ENCODE measurements at regions not wholly inside any gene's neighbourhood (a gene's known extent, or its start where the extent isn't known, plus 50 kb on each side); places are given as distances from the start of the nearest gene placed in this dataset.

DNA sequence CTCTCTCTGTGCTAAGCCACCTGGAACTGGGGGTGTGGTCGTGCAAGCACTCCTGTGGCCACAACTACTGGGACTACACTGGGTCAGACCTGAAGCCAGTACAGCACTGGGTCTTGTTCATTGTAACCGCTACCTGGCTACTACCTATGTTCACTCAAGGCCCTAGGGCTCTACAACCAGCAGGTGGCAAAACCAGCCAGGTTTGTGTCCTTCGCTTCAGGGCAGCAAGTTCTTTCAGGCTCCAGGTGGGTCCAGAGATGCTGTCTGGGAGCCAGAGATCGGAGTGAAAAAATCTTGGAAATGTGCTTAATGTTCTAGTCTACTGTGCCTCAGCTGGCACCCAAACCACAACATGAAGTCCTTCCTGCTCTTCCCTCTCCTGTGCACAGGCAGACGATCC lies 171.6 kb upstream of the SORCS1 start:
- Mint-ChIP-seq H3K27ac (no peak overlapping the region), H3K9me3 (ENCODE audit: insufficient read depth) (peaks cover 2% of the 10 kb centered on the region), H3K27me3 (no peaks in the 10 kb centered on the region), H3K4me1 (no peaks in the 10 kb centered on the region), H3K4me3 (no peak overlapping the region)
- H3K4me2 ChIP-seq (replicated peaks; ENCODE audit: low read depth, low read length, poor library complexity, severe bottlenecking), result no peak overlapping the region
- H3K9ac ChIP-seq (ENCODE audit: low read length), result no peak overlapping the region
- H3K4me3 ChIP-seq (ENCODE audit: control extremely low read depth in 1 of 5, extremely low read depth in 1 of 5, insufficient read depth in 1 of 5, low read depth in 2 of 5, low read length in 4 of 5), result no peak overlapping the region
- CTCF ChIA-PET, result no interaction called here
- POLR2A ChIA-PET, result no interaction called here
- DNase-seq (no peak), ATAC-seq (ENCODE audit: low read depth) (no peak)
- no peaks in the 10 kb centered on the region for H3K27me3 ChIP-seq (replicated peaks in 1 of 4; ENCODE audit: control extremely low read depth in 1 of 4, control insufficient read depth in 3 of 4, insufficient read depth in 4 of 4, low read length in 3 of 4)
- H3K4me1 ChIP-seq (ENCODE audit: control insufficient read depth in 2 of 2, insufficient read depth in 2 of 2, low read length in 2 of 2), result no peaks in the 10 kb centered on the region
- H3K9me3 ChIP-seq (ENCODE audit: control extremely low read depth in 1 of 3, control insufficient read depth in 2 of 3, insufficient read depth in 1 of 3, low read length in 2 of 3), result peaks cover 0 to 8% (median 0%) of the 10 kb centered on the region in 3 donors
- no peaks in the 10 kb centered on the region for H3K79me2 ChIP-seq (ENCODE audit: control insufficient read depth, insufficient read depth, low read length)
- no peaks in the 10 kb centered on the region for H4K20me1 ChIP-seq (ENCODE audit: control insufficient read depth, insufficient read depth, low read length, poor library complexity, severe bottlenecking)
- intact Hi-C loops (cut with micrococcal nuclease), result no loop called here
- 85% methylated on average over 5 of the region's 5 CpGs for WGBS (ENCODE audit: insufficient coverage)
- no peak overlapping the region for H3K27ac ChIP-seq (ENCODE audit: low read length in 2 of 2)
- TF ChIP-seq EZH2 (IDR thresholded peaks at IDR 0.05; ENCODE audit: borderline replicate concordance, insufficient read depth, low read depth, low read length, poor library complexity, severe bottlenecking), result no peak
- TF ChIP-seq, protein P1, sequence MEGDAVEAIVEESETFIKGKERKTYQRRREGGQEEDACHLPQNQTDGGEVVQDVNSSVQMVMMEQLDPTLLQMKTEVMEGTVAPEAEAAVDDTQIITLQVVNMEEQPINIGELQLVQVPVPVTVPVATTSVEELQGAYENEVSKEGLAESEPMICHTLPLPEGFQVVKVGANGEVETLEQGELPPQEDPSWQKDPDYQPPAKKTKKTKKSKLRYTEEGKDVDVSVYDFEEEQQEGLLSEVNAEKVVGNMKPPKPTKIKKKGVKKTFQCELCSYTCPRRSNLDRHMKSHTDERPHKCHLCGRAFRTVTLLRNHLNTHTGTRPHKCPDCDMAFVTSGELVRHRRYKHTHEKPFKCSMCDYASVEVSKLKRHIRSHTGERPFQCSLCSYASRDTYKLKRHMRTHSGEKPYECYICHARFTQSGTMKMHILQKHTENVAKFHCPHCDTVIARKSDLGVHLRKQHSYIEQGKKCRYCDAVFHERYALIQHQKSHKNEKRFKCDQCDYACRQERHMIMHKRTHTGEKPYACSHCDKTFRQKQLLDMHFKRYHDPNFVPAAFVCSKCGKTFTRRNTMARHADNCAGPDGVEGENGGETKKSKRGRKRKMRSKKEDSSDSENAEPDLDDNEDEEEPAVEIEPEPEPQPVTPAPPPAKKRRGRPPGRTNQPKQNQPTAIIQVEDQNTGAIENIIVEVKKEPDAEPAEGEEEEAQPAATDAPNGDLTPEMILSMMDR (IDR thresholded peaks at IDR 0.05), result no peak
- no peaks in the 10 kb centered on the region for H3K36me3 ChIP-seq (replicated peaks in 1 of 2; ENCODE audit: control extremely low read depth in 1 of 2, control insufficient read depth in 1 of 2, extremely low read depth in 1 of 2, insufficient read depth in 2 of 2, low read length in 1 of 2)
- no peak overlapping the region for H2AFZ ChIP-seq (ENCODE audit: insufficient read depth, low read depth, low read length, poor library complexity, severe bottlenecking)

DNA sequence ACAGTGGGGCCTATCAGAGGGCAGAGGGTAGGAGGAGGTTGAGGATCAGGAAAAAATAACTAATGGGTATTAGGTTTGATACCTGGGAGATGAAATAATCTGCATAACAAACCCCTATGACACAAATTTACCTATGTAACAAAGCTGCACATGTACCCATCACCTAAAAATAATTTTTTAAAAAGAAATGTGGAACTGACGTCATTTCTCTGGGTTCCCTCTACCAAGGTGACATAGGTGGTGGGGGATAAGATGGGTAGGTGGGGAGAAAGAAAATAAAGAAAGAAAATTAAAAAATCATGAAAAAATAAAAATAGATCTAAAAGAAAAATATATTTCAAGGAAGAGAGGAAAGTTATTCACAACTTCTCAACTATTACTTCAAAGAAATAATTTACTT lies 153.1 kb upstream of the SORCS1 start:
- H3K27me3 Mint-ChIP-seq, result no peaks in the 10 kb centered on the region
- Histone ChIP-seq H3K4me3 (ENCODE audit: control extremely low read depth in 1 of 5, extremely low read depth in 1 of 5, insufficient read depth in 1 of 5, low read depth in 2 of 5, low read length in 4 of 5) (no peak overlapping the region), H3K4me1 (ENCODE audit: control insufficient read depth in 2 of 2, insufficient read depth in 2 of 2, low read length in 2 of 2) (no peaks in the 10 kb centered on the region), H3K36me3 (replicated peaks in 1 of 2; ENCODE audit: control extremely low read depth in 1 of 2, control insufficient read depth in 1 of 2, extremely low read depth in 1 of 2, insufficient read depth in 2 of 2, low read length in 1 of 2) (no peaks in the 10 kb centered on the region), H3K27me3 (replicated peaks in 1 of 4; ENCODE audit: control extremely low read depth in 1 of 4, control insufficient read depth in 3 of 4, insufficient read depth in 4 of 4, low read length in 3 of 4) (no peaks in the 10 kb centered on the region), H3K27ac (ENCODE audit: low read length in 2 of 2) (no peak overlapping the region), H4K20me1 (ENCODE audit: control insufficient read depth, insufficient read depth, low read length, poor library complexity, severe bottlenecking) (no peaks in the 10 kb centered on the region), H2AFZ (ENCODE audit: insufficient read depth, low read depth, low read length, poor library complexity, severe bottlenecking) (no peak overlapping the region), H3K9ac (ENCODE audit: low read length) (no peak overlapping the region), H3K9me3 (ENCODE audit: control extremely low read depth in 1 of 3, control insufficient read depth in 2 of 3, insufficient read depth in 1 of 3, low read length in 2 of 3) (no peaks in the 10 kb centered on the region), H3K79me2 (ENCODE audit: control insufficient read depth, insufficient read depth, low read length) (no peaks in the 10 kb centered on the region), H3K4me2 (replicated peaks; ENCODE audit: low read depth, low read length, poor library complexity, severe bottlenecking) (no peak overlapping the region)
- no peaks in the 10 kb centered on the region for H3K4me1 Mint-ChIP-seq
- no peaks in the 10 kb centered on the region for H3K9me3 Mint-ChIP-seq (ENCODE audit: insufficient read depth)
- WGBS (ENCODE audit: insufficient coverage), result no CpG with 5 or more reads among the region's 1 CpG
- H3K27ac Mint-ChIP-seq, result no peak overlapping the region
- POLR2A ChIA-PET, result no interaction called here
- no peak for DNase-seq
- TF ChIP-seq, protein P1 (IDR thresholded peaks at IDR 0.05), result no peak
- no peak for TF ChIP-seq EZH2 (IDR thresholded peaks at IDR 0.05; ENCODE audit: borderline replicate concordance, insufficient read depth, low read depth, low read length, poor library complexity, severe bottlenecking)
- intact Hi-C loops (cut with micrococcal nuclease), result no loop called here
- CTCF ChIA-PET, result no interaction called here
- ATAC-seq (ENCODE audit: low read depth), result no peak
- H3K4me3 Mint-ChIP-seq, result no peak overlapping the region

Data from B cell (primary cell).